K562 (cell line): ENCODE measurements at regions not wholly inside any gene's neighbourhood (a gene's known extent, or its start where the extent isn't known, plus 50 kb on each side); places are given as distances from the start of the nearest gene placed in this dataset.

Source experiments
- ATAC-seq: fragments of 200-7000 bp; cut with Tn5 transposase; 3 replicates; pipeline ENCODE4 v1.9.1; 2020; ENCODE audit warnings: moderate library complexity
- BruUV-seq: library from RNA; stranded (reverse); fragments of 400-500 nt; replicated peaks from 2 replicates; lab custom pipeline; 2021; lab: Mats Ljungman, UMichigan
- CTCF ChIA-PET: fragments of 300-600 bp; formaldehyde crosslinking; extraction: SDS; loops from one replicate; lab custom pipeline; 2021; ENCODE audit warnings: low intra/inter-chr PET ratio; lab: Yijun Ruan, JAX
- POLR2A ChIA-PET: fragments of 300-600, 350-650 bp; sonication (Branson Sonifier 250); formaldehyde crosslinking; extraction: SDS; loops from one replicate; lab custom pipeline; 2021; ENCODE audit warnings: antibody characterized with exemption, inconsistent platforms; lab: Yijun Ruan, JAX
- DNase-seq, 4 experiments: peaks; one replicate each; pipeline versions ENCODE4 v3.0.0 to v3.0.0-alpha.2; 2011 to 2018; ENCODE audit warnings: low spot score in 3 of 4, mixed read lengths in 3 of 4; ENCODE audit errors: extremely low read depth in 1 of 4
- FAIRE-seq: peaks from 2 replicates; lab custom pipeline; 2011; peaks lifted over from hg19 to GRCh38; lab: Jason Lieb, UNC
- H2AFZ ChIP-seq: 2 replicates; pipeline ENCODE4 v1.6.0; 2011; ENCODE audit warnings: low read depth, low read length, control low read depth, inconsistent platforms
- H3K27ac ChIP-seq: fragments of 200-600 bp; 3 replicates; pipeline ENCODE4 v1.8.0; 2011; ENCODE audit warnings: low read depth, mild to moderate bottlenecking, control low read depth, inconsistent platforms, low read length, moderate library complexity, mixed read lengths; ENCODE audit errors: extremely low read depth
- H3K27me3 ChIP-seq, 2 experiments: fragments of 300-600 bp in 1 of 2; 2 replicates in 1 of 2; 3 replicates in 1 of 2; pipeline versions ENCODE4 v1.6.0 to v1.8.0; 2011; ENCODE audit warnings: inconsistent platforms in 2 of 2, low read length in 2 of 2, mild to moderate bottlenecking in 1 of 2, mixed read lengths in 1 of 2, moderate library complexity in 1 of 2; ENCODE audit not compliant: control insufficient read depth in 2 of 2, insufficient read depth in 2 of 2
- H3K36me3 ChIP-seq: fragments of 300-600 bp; 3 replicates; pipeline ENCODE4 v1.8.0; 2011; ENCODE audit warnings: mild to moderate bottlenecking, low read length, inconsistent platforms; ENCODE audit not compliant: control insufficient read depth, insufficient read depth
- H3K4me1 ChIP-seq, 2 experiments: fragments of 200-600 bp in 1 of 2; replicated peaks in 1 of 2; 2 replicates in 1 of 2; 3 replicates in 1 of 2; pipeline versions ENCODE4 v1.5.1 to v1.8.0; 2011; ENCODE audit warnings: inconsistent platforms in 2 of 2, low read length in 2 of 2, mild to moderate bottlenecking in 1 of 2, mixed read lengths in 1 of 2, moderate library complexity in 1 of 2; ENCODE audit not compliant: control insufficient read depth in 2 of 2, insufficient read depth in 2 of 2
- H3K4me2 ChIP-seq: 2 replicates; pipeline ENCODE4 v1.6.1; 2011; ENCODE audit warnings: low read length, control low read depth, inconsistent platforms, mixed read lengths; ENCODE audit not compliant: insufficient read depth
- H3K4me3 ChIP-seq: fragments of 200-600 bp; sonication (generic), shearing (Covaris generic); 2 replicates; pipeline ENCODE4 v1.5.1; 2016; ENCODE audit warnings: control low read depth, inconsistent platforms
- H3K79me2 ChIP-seq: fragments of 200-600 bp; 3 replicates; pipeline ENCODE4 v1.8.0; 2011; ENCODE audit warnings: low read length, inconsistent platforms; ENCODE audit not compliant: control insufficient read depth, insufficient read depth
- H3K9ac ChIP-seq, 2 experiments: 2 replicates each; pipeline versions ENCODE4 v1.6.0 to v1.6.1; 2011; ENCODE audit warnings: low read depth in 2 of 2, low read length in 2 of 2, control low read depth in 1 of 2, inconsistent platforms in 1 of 2, mild to moderate bottlenecking in 1 of 2, mixed read lengths in 1 of 2; ENCODE audit not compliant: insufficient read depth in 1 of 2
- H3K9me1 ChIP-seq: one replicate; pipeline ENCODE4 v1.6.0; 2011; ENCODE audit warnings: inconsistent platforms, mild to moderate bottlenecking, low read length, moderate library complexity; ENCODE audit not compliant: control insufficient read depth, insufficient read depth
- H3K9me3 ChIP-seq: replicated peaks from 2 replicates; pipeline ENCODE4 v1.5.1; 2011; ENCODE audit warnings: low read depth, low read length, inconsistent platforms; ENCODE audit not compliant: control insufficient read depth, insufficient read depth
- H4K20me1 ChIP-seq: replicated peaks from 2 replicates; pipeline ENCODE4 v1.6.1; 2011; ENCODE audit warnings: low read length, inconsistent platforms, mixed read lengths; ENCODE audit not compliant: control insufficient read depth, insufficient read depth
- CREM ChIP-seq: IDR thresholded peaks from 2 replicates; pipeline ENCODE4 v1.6.1; 2014; ENCODE audit warnings: antibody characterized with exemption, low read depth
- HDAC2 ChIP-seq: fragments of 450-650 bp; IDR thresholded peaks from 2 replicates; pipeline ENCODE4 v1.6.1; 2016; ENCODE audit warnings: mild to moderate bottlenecking
- NCOA2 ChIP-seq, 2 experiments: fragments of 450-650 bp; IDR thresholded peaks; 2 replicates each; pipeline ENCODE4 v1.6.1; 2018; ENCODE audit warnings: mild to moderate bottlenecking in 2 of 2, moderate library complexity in 1 of 2; ENCODE audit not compliant: partially characterized antibody in 2 of 2
- POLR2A ChIP-seq: fragments of 450-650 bp; conservative IDR thresholded peaks from 2 replicates; pipeline ENCODE4 v1.6.1; 2016
- RBM25 ChIP-seq: fragments of 200-400 bp; formaldehyde crosslinking; IDR thresholded peaks from 2 replicates; pipeline ENCODE4 v1.6.1; 2018; ENCODE audit warnings: low read length, low read depth, moderate library complexity; ENCODE audit not compliant: severe bottlenecking
- RNF2 ChIP-seq: sonication (generic); IDR thresholded peaks from 2 replicates; pipeline ENCODE4 v1.6.1; 2016
- SMAD1 ChIP-seq: fragments of 150-350 bp; IDR thresholded peaks from 2 replicates; pipeline ENCODE4 v1.6.1; 2014; ENCODE audit warnings: low read length, low read depth; ENCODE audit not compliant: partially characterized antibody
- TAF9B ChIP-seq: fragments of 450-650 bp; IDR thresholded peaks from 2 replicates; pipeline ENCODE4 v1.6.1; 2018; ENCODE audit warnings: mild to moderate bottlenecking; ENCODE audit not compliant: partially characterized antibody
- ZNF592 ChIP-seq: fragments of 450-650 bp; IDR thresholded peaks from 2 replicates; pipeline ENCODE4 v1.6.1; 2017; ENCODE audit warnings: antibody characterized with exemption, mild to moderate bottlenecking
- ZNF778 ChIP-seq: fragments of 450-650 bp; formaldehyde crosslinking; IDR thresholded peaks from 2 replicates; pipeline ENCODE4 v1.4.0; 2020; ENCODE audit warnings: mild to moderate bottlenecking, moderate library complexity
- ZNF830 ChIP-seq: fragments of 250-450 bp; sonication (Bioruptor Pico); IDR thresholded peaks from 2 replicates; pipeline ENCODE4 v1.5.0; 2021; ENCODE audit warnings: mild to moderate bottlenecking
- ZSCAN29 ChIP-seq: fragments of 450-650 bp; IDR thresholded peaks from 2 replicates; pipeline ENCODE4 v1.6.1; 2017
- WGBS: fragments of 100-300 bp; shearing (Covaris generic); methylation state at CpG from one replicate; pipeline ENCODE4 v1.1.6; 2016; ENCODE audit warnings: low coverage, mixed read lengths; ENCODE audit not compliant: insufficient coverage; ENCODE audit errors: missing lambda C conversion rate; 5-methylcytosine and 5-hydroxymethylcytosine counted together
- in situ Hi-C: fragments of 300-500 bp; cut with MboI; formaldehyde crosslinking; loops from 4 replicates; pipeline ENCODE4 v1.15.0; 2018; ENCODE audit warnings: inconsistent platforms, mixed read lengths
- intact Hi-C: fragments of 100-400 bp; cut with micrococcal nuclease; formaldehyde crosslinking; loops from 2 replicates; pipeline ENCODE4 v1.14.2; 2022
- TF ChIP-seq, protein P1 (sequence below): fragments of 450-650 bp; IDR thresholded peaks from 2 replicates; pipeline ENCODE4 v1.6.1; 2016; ENCODE audit warnings: mild to moderate bottlenecking

DNA sequence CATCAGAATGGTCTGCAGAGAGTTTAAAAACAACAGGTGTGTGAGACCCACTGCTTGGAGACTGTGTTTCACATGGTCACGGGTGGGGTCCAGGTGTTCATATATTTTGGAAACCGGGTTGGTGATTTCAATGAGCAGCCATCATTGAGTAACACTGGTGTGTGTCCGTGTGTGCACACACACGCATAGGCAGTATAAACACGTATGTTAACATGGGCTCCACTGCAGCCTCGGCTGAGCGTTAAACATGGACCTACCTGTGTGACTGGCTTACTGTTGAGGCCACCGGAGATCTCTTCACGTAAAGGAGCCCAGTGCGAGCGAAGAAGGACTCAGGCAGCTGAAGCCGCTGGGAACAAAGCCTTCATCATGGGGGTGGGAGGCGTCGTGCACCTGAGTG lies 56.9 kb upstream of the TLR3 start:
- no TSS peak for BruUV-seq
- FAIRE-seq (no peak), DNase-seq (no peak), ATAC-seq (no peak)
- no peak for TF ChIP-seq RNF2
- TF ChIP-seq ZNF592 = no peak
- TF ChIP-seq CREM = no peak
- no peak for TF ChIP-seq POLR2A
- no peak for TF ChIP-seq HDAC2
- TF ChIP-seq, protein P1, sequence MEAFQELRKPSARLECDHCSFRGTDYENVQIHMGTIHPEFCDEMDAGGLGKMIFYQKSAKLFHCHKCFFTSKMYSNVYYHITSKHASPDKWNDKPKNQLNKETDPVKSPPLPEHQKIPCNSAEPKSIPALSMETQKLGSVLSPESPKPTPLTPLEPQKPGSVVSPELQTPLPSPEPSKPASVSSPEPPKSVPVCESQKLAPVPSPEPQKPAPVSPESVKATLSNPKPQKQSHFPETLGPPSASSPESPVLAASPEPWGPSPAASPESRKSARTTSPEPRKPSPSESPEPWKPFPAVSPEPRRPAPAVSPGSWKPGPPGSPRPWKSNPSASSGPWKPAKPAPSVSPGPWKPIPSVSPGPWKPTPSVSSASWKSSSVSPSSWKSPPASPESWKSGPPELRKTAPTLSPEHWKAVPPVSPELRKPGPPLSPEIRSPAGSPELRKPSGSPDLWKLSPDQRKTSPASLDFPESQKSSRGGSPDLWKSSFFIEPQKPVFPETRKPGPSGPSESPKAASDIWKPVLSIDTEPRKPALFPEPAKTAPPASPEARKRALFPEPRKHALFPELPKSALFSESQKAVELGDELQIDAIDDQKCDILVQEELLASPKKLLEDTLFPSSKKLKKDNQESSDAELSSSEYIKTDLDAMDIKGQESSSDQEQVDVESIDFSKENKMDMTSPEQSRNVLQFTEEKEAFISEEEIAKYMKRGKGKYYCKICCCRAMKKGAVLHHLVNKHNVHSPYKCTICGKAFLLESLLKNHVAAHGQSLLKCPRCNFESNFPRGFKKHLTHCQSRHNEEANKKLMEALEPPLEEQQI = no peak
- TF ChIP-seq SMAD1 = no peak
- TF ChIP-seq ZSCAN29 = no peak
- TF ChIP-seq RBM25 = no peak
- TF ChIP-seq ZNF778 (CRISPR knock-in tag) = no peak
- no peak for TF ChIP-seq NCOA2 (IDR thresholded peaks at IDR 0.05; ENCODE audit: partially characterized antibody in 2 of 2)
- TF ChIP-seq ZNF830 (CRISPR knock-in tag) = no peak
- no peak for TF ChIP-seq TAF9B
- Histone ChIP-seq H4K20me1 (no peaks in the 10 kb centered on the region), H3K27ac (no peak overlapping the region), H3K9me3 (no peaks in the 10 kb centered on the region), H3K4me2 (no peak overlapping the region), H3K36me3 (no peaks in the 10 kb centered on the region), H3K4me3 (no peak overlapping the region), H3K79me2 (no peaks in the 10 kb centered on the region), H3K9me1 (no peaks in the 10 kb centered on the region), H3K27me3 (peaks cover 9 to 24% of the 10 kb centered on the region in 2 experiments; a peak in 4 of 5 replicates), H3K4me1 (no peaks in the 10 kb centered on the region), H2AFZ (no peak overlapping the region), H3K9ac (no peak overlapping the region)
- ChIA-PET CTCF (no interaction called here), POLR2A (no interaction called here)
- intact Hi-C loops (no loop called here), in situ Hi-C loops (no loop called here)
- WGBS = 2% methylated on average over 14 of the region's 14 CpGs
